KOPT-K1 (cell line): ENCODE measurements at regions not wholly inside any gene's neighbourhood (a gene's known extent, or its start where the extent isn't known, plus 50 kb on each side); places are given as distances from the start of the nearest gene placed in this dataset.
"Not testable (repeated sequence)": the region's sequence is repeated elsewhere in the genome, so short reads cannot be mapped to it uniquely, and the experiment has no call there.

Experiments used
- H3K27ac ChIP-seq: fragments of 200-600 bp; sonication (generic); 2 replicates; pipeline ENCODE4 v1.5.1; 2016; ENCODE audit warnings: antibody characterized with exemption, mild to moderate bottlenecking, low read depth, low read length; ENCODE audit not compliant: poor library complexity, severe bottlenecking
- H3K36me3 ChIP-seq: fragments of 200-600 bp; sonication (generic); 2 replicates; pipeline ENCODE4 v1.5.1; 2017; ENCODE audit warnings: antibody characterized with exemption, mild to moderate bottlenecking, low read length, moderate library complexity; ENCODE audit not compliant: insufficient read depth
- H3K9me3 ChIP-seq: fragments of 200-600 bp; sonication (generic); 2 replicates; pipeline ENCODE4 v1.5.1; 2017; ENCODE audit warnings: antibody characterized with exemption, low read length, mild to moderate bottlenecking; ENCODE audit not compliant: insufficient read depth, poor library complexity, severe bottlenecking

DNA sequence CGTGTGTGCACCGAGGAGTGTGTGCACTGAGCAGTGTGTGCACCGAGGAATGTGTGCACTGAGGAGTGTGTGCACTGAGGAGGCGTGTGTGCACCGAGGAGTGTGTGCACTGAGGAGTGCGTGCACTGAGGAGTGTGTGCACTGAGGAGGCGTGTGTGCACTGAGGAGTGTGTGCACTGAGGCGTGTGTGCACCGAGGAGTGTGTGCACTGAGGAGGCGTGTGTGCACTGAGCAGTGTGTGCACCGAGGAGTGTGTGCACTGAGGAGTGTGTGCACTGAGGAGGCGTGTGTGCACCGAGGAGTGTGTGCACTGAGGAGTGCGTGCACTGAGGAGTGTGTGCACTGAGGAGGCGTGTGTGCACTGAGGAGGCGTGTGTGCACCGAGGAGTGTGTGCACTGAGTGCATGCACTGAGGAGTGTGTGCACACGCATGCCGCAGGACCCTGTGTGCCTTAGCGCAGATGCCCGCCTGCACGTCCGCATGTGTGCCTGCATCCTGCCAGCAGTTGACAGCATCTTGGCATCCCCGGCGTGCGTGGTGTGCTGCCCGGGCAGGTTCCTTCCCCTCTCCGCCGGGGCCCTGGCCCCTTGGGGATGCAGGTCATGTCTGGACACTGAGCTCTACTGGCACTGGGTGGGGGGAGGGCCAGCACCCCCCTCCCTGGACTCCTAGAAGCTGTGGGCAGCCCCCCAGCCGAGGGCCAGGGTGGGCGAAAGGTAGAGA lies 55.6 kb upstream of the NOTCH1 start:
- not testable (repeated sequence) for H3K9me3 ChIP-seq
- peak overlapping the region; percentile 99 for H3K27ac ChIP-seq

DNA sequence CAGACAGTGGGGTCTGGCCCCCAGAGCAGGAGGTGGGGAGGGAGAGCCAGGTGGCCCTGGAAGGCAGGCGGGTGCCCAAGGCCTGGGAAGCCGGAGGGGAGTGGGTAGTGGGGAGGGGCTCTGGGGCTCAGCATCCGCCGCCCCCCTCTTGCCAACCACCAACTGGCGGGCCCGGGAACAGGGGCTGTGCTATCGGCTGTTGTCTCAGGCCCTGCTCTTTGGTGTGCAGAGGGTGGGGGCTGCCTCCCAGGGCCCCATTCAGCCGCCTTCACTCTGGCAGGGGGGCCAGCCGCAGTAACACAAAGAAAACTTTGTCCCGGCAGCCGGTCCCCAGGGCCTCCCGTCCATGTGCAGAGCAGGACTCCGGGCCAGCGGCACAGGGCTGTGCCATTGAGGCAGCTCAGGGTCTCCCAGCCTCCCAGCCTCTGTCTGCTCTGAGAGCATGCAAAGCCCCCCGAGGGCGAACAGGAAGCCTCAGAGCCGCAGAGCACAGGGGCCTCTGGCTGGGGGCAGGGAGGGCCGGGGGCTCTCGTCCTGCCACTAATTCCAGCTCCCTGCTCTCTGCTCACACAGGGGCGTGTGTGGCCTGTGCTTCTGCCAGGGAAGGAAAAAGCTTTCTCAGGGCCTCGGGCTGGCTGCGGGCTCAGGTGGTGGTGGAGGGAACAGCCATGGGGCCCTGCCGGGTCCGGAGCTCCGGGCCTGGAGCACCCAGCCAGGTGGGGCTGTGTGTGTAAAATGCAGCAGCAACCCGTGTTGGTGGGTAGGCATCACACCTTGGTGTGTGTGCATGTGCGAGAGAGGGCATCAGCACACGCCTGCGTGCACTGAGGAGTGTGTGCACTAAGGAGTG lies 54.2 kb upstream of the NOTCH1 start:
- peak overlapping the region; percentile 99 for H3K27ac ChIP-seq
- H3K36me3 ChIP-seq, result no peaks in the 10 kb centered on the region
- no peaks in the 10 kb centered on the region for H3K9me3 ChIP-seq

More for the DNA sequence above, 55.6 kb upstream of the NOTCH1 start:
- not testable (repeated sequence) for H3K36me3 ChIP-seq

DNA sequence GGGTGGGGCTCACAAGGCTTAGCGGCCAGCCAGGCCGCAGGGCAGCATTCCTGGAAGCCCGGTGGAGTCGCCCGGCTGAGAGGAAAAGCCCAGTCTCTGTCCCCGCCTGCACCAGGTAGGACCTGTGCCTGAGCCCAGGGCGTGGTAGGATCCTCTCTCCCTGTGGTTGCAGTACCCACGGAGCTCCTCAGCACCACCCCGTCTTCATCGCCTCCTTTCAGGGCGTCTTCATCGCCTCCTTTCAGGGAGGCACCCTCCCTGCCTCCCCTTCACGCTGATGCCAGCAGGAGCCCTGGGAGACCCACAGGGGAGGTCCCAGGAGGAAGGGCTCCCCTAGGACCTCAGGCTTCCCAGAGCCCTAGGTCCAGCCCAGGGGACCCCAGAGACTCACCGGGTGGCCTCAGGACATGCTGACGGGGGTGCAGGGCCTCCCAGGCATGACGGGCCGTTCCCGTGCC lies 53.3 kb upstream of the NOTCH1 start:
- Histone ChIP-seq H3K36me3 (no peaks in the 10 kb centered on the region), H3K27ac (peak overlapping the region; percentile 99), H3K9me3 (no peaks in the 10 kb centered on the region)

DNA sequence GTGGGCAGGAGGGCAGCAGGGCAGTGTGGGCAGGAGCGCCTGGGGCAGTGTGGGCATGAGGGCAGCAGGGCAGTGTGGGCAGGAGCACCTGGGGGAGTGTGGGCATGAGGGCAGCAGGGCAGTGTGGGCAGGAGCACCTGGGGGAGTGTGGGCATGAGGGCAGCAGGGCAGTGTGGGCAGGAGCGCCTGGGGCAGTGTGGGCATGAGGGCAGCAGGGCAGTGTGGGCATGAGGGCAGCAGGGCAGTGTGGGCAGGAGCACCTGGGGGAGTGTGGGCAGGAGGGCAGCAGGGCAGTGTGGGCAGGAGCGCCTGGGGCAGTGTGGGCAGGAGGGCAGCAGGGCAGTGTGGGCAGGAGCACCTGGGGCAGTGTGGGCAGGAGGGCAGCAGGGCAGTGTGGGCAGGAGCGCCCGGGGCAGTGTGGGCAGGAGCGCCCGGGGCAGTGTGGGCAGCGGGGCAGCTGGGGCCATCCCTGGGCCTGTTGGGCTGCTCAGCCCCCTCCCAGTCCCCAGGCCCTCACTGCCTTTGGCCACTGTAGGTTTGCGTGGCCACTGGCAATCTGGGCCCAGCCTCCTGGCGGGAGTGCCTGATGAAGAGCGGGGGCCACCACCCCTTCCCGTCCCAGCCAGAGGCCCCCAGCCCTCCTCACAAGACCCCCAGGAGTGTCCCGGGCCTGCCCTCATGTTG lies 52.7 kb upstream of the NOTCH1 start:
- H3K36me3 ChIP-seq, H3K9me3 ChIP-seq: not testable (repeated sequence)
- peak overlapping the region; percentile 99 for H3K27ac ChIP-seq

DNA sequence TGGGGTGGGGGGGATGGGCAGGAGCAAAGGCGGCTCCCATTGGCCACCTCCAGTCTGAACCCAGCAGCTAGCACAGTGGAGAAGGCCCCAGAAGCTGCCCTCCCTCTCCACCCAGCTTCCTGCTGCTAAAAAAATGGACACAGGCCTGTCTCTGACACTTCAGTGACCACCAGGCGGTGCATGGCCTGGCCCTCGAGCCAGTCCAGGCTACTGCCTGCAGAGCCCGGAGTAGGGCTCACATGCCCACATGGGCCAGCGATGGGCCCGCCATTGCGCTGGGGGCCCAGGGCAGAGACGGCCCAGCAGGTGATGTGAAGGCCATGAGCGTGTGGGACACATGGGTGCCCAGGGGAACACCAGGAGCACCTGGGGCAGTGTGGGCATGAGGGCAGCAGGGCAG lies 52.1 kb upstream of the NOTCH1 start:
- no peaks in the 10 kb centered on the region for H3K36me3 ChIP-seq
- H3K27ac ChIP-seq, result peak overlapping the region; percentile 99
- H3K9me3 ChIP-seq, result no peaks in the 10 kb centered on the region

DNA sequence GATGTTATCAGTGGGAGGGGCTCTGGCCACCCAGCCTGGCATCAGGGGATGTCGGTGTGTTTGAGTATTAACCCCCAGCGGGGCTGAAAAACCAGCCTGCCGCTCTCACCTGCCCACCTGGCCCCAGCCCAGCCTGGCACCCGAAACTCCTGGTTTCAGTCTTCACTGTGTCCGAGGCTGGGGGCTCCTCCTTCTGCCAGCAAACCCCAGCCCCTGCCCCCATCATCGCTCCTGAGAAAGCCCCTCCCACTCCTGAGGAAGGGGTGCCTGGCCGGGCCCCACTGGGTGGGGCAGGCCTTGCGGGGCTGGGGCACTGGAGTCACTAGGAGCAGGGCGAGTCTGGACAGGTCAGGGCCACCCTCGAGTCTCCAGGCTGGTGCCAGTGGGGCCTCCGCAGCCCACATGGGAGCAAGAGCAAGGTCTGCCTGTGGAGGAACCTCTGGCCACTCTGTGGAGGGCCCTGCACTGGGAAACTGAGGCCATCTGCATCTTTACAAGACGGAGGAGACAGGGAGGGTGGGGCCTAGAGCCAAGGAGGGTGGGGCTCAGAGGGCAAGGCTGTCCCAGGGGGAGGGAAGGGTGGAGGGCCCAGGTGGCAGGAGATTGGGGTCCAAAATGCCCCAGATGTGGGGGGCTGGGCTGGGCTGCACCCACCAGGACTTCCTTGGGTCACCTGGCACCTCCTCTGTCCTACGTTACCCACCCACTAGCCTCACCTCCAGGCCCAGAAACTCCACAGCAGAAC lies 51.5 kb upstream of the NOTCH1 start:
- no peaks in the 10 kb centered on the region for H3K9me3 ChIP-seq
- no peaks in the 10 kb centered on the region for H3K36me3 ChIP-seq
- peak overlapping the region; percentile 99 for H3K27ac ChIP-seq

DNA sequence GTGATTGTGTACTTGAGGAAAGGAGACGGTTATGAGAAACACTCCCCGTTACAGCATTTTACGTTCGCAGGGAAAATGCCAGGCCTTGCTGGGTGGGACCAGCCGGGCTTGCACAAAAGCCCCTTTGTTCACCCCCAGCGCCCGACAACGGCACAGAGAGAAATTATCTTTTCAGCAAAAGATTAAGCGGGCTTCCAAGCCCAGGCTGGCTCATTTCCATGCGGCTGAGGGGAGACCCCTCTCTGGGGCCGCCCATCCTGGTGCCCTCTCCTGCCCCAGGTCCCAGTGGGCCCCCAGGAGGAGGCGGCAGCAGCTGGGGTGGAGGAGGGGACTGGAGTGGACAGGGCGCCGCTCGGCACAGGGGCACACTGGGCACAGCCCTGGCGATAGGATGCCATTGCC lies 50.8 kb upstream of the NOTCH1 start:
- no peaks in the 10 kb centered on the region for H3K9me3 ChIP-seq
- H3K27ac ChIP-seq, result peak overlapping the region; percentile 99
- H3K36me3 ChIP-seq, result no peaks in the 10 kb centered on the region

DNA sequence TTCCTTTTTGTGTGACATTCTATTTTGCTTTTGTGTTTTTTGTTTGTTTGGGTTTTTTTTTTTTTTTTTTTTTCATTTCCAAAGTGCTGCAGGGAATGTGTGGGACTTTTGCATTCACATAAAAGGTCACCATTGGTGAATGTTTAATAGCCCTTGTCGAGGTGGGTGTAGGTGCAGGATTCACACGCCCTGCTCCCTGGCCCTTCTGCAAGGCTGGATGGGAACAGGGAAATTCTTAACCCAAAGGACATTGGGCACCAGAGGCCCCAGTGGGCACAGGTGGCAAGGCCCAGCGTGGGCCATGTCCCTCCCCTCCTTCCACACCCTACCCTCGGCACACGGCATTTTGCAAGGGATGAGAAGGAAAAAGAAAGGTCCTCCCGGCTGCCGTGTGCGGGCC lies 50.4 kb upstream of the NOTCH1 start:
- H3K27ac ChIP-seq, result peak overlapping the region; percentile 99
- H3K9me3 ChIP-seq, result no peaks in the 10 kb centered on the region

DNA sequence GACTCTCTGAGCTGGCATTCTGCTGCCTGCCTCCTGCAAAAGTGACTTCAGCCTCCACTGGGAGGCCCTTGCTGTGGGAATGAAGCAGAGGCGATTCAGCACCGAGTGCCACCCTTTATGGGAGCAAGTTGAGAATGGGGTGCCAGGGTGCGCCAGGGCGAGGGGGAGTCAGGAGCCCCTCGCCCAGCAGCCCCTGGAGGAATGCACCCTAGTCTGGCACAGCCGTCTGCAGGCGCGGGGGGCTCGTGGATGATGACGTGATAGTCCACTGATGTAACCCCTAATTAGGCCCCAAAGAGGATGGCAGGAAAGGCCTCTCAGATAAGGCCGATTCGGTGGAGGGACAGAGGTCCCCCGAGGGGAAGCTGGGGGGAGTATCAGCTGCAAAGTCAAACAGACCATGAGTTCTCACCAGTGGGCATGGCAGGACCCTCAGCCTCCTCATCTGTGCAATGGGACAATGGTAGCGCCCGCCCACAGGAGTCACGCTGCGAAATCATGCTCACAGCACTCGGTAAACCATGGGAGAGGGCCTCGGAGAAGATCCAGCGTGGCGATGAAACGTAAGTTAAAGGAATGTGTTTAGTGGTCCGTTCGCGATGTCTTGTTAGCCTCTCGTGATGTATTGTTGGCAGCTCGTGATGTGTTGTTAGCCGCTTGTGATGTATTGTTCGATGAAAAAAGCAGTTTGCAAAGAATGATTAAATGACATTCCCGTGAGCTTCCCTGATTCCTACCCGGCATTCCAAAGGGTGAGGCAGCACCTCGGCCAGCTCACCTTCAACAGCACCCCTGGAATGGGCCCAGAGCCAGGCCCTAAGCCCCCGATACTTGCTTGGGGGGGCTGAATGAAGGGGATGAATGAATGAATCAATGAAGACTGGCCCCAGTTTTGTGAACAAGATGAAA lies 49.7 kb upstream of the NOTCH1 start:
- Histone ChIP-seq H3K9me3 (no peaks in the 10 kb centered on the region), H3K27ac (peak overlapping the region; percentile 4), H3K36me3 (no peaks in the 10 kb centered on the region)

More for the DNA sequence above, 50.4 kb upstream of the NOTCH1 start:
- H3K36me3 ChIP-seq, result no peaks in the 10 kb centered on the region
